Karpas-422 (cell line): ENCODE measurements at regions not wholly inside any gene's neighbourhood (a gene's known extent, or its start where the extent isn't known, plus 50 kb on each side); places are given as distances from the start of the nearest gene placed in this dataset.

Source experiments
- DNase-seq: peaks from one replicate; pipeline ENCODE4 v3.0.0-alpha.2; 2015
- H2AFZ ChIP-seq: fragments of 200-600 bp; sonication (generic); 2 replicates; pipeline ENCODE4 v1.6.1; 2014; ENCODE audit warnings: antibody characterized with exemption, low read length, mixed read lengths
- H3K27ac ChIP-seq: fragments of 200-600 bp; sonication (generic); 2 replicates; pipeline ENCODE4 v1.5.1; 2014; ENCODE audit warnings: mild to moderate bottlenecking, low read length, moderate library complexity
- H3K27me3 ChIP-seq: fragments of 200-600 bp; sonication (generic); 2 replicates; pipeline ENCODE4 v1.6.1; 2014; ENCODE audit warnings: low read length, mixed read lengths
- H3K36me3 ChIP-seq: fragments of 200-600 bp; sonication (generic); 2 replicates; pipeline ENCODE4 v1.6.1; 2014; ENCODE audit warnings: low read length, mixed read lengths; ENCODE audit not compliant: insufficient read depth
- H3K4me1 ChIP-seq: fragments of 200-600 bp; sonication (generic); 2 replicates; pipeline ENCODE4 v1.6.1; 2014; ENCODE audit warnings: mild to moderate bottlenecking, low read length, mixed read lengths
- H3K4me2 ChIP-seq: fragments of 200-600 bp; sonication (generic); 2 replicates; pipeline ENCODE4 v1.6.1; 2014; ENCODE audit warnings: low read length, low read depth, mild to moderate bottlenecking; ENCODE audit not compliant: poor library complexity, severe bottlenecking
- H3K4me3 ChIP-seq: fragments of 200-600 bp; sonication (generic); 2 replicates; pipeline ENCODE4 v1.5.1; 2014; ENCODE audit warnings: mild to moderate bottlenecking, antibody characterized with exemption, low read length, mixed read lengths
- H3K79me2 ChIP-seq: fragments of 200-600 bp; sonication (generic); 2 replicates; pipeline ENCODE4 v1.6.1; 2014; ENCODE audit warnings: mild to moderate bottlenecking, low read length, mixed read lengths
- H3K9ac ChIP-seq: fragments of 200-600 bp; sonication (generic); 2 replicates; pipeline ENCODE4 v1.6.0; 2014; ENCODE audit warnings: low read length
- H3K9me2 ChIP-seq: fragments of 200-600 bp; sonication (generic), shearing (Covaris generic); replicated peaks from 2 replicates; pipeline ENCODE4 v1.6.0; 2014; ENCODE audit warnings: mild to moderate bottlenecking, low read length, moderate library complexity; ENCODE audit not compliant: insufficient read depth
- H3K9me3 ChIP-seq: fragments of 300-700, 200-600 bp; sonication (generic); 2 replicates; pipeline ENCODE4 v1.6.1; 2014; ENCODE audit warnings: low read length, mixed read lengths
- H4K20me1 ChIP-seq: fragments of 200-600 bp; sonication (generic); 2 replicates; pipeline ENCODE4 v1.6.1; 2014; ENCODE audit warnings: mild to moderate bottlenecking, antibody characterized with exemption, low read length, low read depth; ENCODE audit not compliant: insufficient read depth

GRCh38 chr1:69055194-69055593 lies 512.5 kb upstream of the LRRC7 start:
- Histone ChIP-seq H3K36me3 (no peaks in the 10 kb centered on the region), H3K4me3 (no peak overlapping the region), H4K20me1 (no peaks in the 10 kb centered on the region), H3K9me3 (peaks cover 15% of the 10 kb centered on the region), H2AFZ (no peak overlapping the region), H3K27me3 (no peaks in the 10 kb centered on the region), H3K27ac (no peak overlapping the region), H3K4me1 (no peaks in the 10 kb centered on the region), H3K79me2 (no peaks in the 10 kb centered on the region), H3K9me2 (no peaks in the 10 kb centered on the region), H3K4me2 (no peak overlapping the region), H3K9ac (no peak overlapping the region)
- DNase-seq = no peak

DNA sequence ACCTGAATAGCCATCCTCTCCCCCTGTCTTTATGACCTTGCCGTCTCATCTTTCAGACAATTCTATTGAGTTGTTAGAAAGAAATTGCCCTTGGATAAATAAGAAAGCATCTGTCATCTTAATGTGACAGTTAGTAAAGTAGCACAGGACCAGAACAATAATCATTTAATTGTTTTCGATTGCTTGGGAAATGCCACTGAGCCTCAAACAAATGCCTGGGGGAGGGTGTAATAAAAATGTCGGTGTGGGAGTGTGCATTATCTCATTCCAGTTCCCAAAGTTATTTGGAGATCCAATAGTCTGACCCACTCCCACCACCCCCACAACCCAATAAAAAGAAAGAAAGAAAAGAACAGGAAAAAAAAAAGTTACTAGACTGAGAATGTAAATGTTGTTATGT lies 509.3 kb upstream of the LRRC7 start:
- H3K27me3 ChIP-seq = no peaks in the 10 kb centered on the region
- H3K9me2 ChIP-seq = no peaks in the 10 kb centered on the region
- no peak overlapping the region for H2AFZ ChIP-seq
- H3K27ac ChIP-seq = no peak overlapping the region
- no peak overlapping the region for H3K4me3 ChIP-seq
- peaks cover 7% of the 10 kb centered on the region for H3K9me3 ChIP-seq
- H3K4me1 ChIP-seq = no peaks in the 10 kb centered on the region
- no peak for DNase-seq
- no peaks in the 10 kb centered on the region for H3K36me3 ChIP-seq
- no peak overlapping the region for H3K9ac ChIP-seq
- no peaks in the 10 kb centered on the region for H3K79me2 ChIP-seq
- no peak overlapping the region for H3K4me2 ChIP-seq
- H4K20me1 ChIP-seq = no peaks in the 10 kb centered on the region

DNA sequence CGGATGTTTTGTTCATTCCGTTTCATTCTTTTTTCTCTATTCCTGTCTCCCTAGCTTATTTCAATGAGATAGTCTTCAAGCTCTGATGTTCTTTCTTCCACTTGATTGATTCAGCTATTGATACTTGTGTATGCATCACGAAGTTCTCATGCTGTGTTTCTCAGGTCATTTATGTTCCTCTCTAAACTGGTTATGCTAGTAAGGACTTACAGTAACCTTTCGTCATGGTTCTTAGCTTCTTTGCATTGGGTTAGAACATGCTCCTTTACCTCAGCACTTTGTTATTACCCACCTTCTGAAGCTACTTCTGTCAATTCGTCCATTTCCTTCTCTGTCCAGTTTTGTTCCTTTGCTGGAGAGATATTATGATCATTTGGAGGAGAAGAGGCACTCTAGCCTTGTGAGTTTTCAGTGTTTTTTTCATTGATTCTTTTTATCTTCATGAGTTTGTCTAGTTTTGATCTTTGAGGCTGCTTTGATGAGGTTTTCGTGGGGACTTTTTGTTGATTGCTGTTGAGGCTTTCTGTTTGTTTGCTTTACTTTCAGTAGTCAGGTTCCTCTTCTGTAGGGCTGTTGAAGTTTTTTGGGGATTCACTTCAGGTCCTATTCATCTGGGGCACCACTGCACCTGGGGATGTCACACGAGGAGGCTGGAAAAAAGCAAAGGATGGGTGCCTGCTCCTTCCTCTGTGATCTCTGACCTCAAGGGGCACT lies 496.9 kb upstream of the LRRC7 start:
- Histone ChIP-seq H3K9me2 (no peaks in the 10 kb centered on the region), H3K4me2 (no peak overlapping the region), H3K9ac (no peak overlapping the region), H3K9me3 (peaks cover 5% of the 10 kb centered on the region; the same call in 1 of the 2 replicates), H2AFZ (no peak overlapping the region), H3K79me2 (no peaks in the 10 kb centered on the region), H3K4me3 (no peak overlapping the region), H3K4me1 (no peaks in the 10 kb centered on the region), H3K27me3 (no peaks in the 10 kb centered on the region), H3K36me3 (no peaks in the 10 kb centered on the region), H4K20me1 (no peaks in the 10 kb centered on the region), H3K27ac (no peak overlapping the region)
- no peak for DNase-seq

DNA sequence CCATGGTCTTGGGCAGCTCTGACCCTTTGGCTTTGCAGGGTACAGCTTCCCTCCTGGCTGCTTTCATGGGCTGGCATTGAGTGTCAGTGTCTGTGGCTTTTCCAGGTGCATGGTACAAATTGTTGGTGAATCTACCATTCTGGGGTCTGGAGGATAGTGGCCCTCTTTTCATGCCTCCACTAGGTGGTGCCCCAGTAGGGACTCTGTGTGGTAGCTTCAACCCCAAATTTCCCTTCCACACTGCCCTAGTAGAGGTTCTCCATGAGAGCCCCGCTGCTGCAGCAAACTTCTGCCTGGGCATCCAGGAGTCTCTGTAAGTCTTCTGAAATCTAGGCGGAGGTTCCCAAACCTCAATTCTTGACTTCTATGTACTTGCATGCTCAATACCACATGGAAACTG lies 494.5 kb upstream of the LRRC7 start:
- DNase-seq = no peak
- Histone ChIP-seq H3K79me2 (no peaks in the 10 kb centered on the region), H3K9me3 (peaks cover 5% of the 10 kb centered on the region; the same call in 1 of the 2 replicates), H3K4me1 (no peaks in the 10 kb centered on the region), H3K4me2 (no peak overlapping the region), H4K20me1 (no peaks in the 10 kb centered on the region), H3K36me3 (no peaks in the 10 kb centered on the region), H3K27ac (no peak overlapping the region), H3K9me2 (no peaks in the 10 kb centered on the region), H3K4me3 (no peak overlapping the region), H3K27me3 (no peaks in the 10 kb centered on the region), H2AFZ (no peak overlapping the region), H3K9ac (no peak overlapping the region)

- no peak overlapping the region for H3K4me3 ChIP-seq
- no peaks in the 10 kb centered on the region for H3K27me3 ChIP-seq
- H3K36me3 ChIP-seq = no peaks in the 10 kb centered on the region
- peaks cover 4% of the 10 kb centered on the region; the same call in 1 of the 2 replicates for H3K9me3 ChIP-seq
- DNase-seq = no peak
- H3K9me2 ChIP-seq = no peaks in the 10 kb centered on the region
- no peaks in the 10 kb centered on the region for H3K79me2 ChIP-seq
- H4K20me1 ChIP-seq = no peaks in the 10 kb centered on the region
- no peaks in the 10 kb centered on the region for H3K4me1 ChIP-seq
- no peak overlapping the region for H3K9ac ChIP-seq
- no peak overlapping the region for H3K4me2 ChIP-seq
- H2AFZ ChIP-seq = no peak overlapping the region
- H3K27ac ChIP-seq = no peak overlapping the region
Observed at GRCh38 chr1:69076631-69077030, 491.1 kb upstream of the LRRC7 start.

DNA sequence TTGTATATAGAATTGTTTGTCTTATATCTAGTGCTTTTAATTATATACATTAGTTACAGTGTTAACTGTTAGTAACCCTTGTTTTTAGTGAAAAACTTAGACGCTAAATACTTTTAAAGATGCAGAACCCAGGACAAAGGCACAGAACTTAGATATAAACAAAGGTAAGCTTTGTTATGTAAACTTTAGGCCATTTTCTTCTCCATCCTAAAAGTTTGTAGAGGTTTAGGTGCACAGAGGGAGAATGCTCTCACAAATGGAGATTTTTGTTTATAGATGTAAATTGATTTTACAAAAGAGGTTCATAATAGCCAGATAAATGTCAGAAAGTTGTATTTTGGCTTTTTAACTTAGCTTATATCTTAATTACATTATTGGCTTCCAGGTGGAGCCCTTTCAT lies 490.5 kb upstream of the LRRC7 start:
- Histone ChIP-seq H3K36me3 (no peaks in the 10 kb centered on the region), H3K9me2 (no peaks in the 10 kb centered on the region), H3K4me1 (no peaks in the 10 kb centered on the region), H4K20me1 (no peaks in the 10 kb centered on the region), H3K27ac (no peak overlapping the region), H2AFZ (no peak overlapping the region), H3K27me3 (no peaks in the 10 kb centered on the region), H3K4me2 (no peak overlapping the region), H3K9ac (no peak overlapping the region), H3K79me2 (no peaks in the 10 kb centered on the region), H3K9me3 (no peaks in the 10 kb centered on the region; the same call in 1 of the 2 replicates), H3K4me3 (no peak overlapping the region)
- DNase-seq = no peak

DNA sequence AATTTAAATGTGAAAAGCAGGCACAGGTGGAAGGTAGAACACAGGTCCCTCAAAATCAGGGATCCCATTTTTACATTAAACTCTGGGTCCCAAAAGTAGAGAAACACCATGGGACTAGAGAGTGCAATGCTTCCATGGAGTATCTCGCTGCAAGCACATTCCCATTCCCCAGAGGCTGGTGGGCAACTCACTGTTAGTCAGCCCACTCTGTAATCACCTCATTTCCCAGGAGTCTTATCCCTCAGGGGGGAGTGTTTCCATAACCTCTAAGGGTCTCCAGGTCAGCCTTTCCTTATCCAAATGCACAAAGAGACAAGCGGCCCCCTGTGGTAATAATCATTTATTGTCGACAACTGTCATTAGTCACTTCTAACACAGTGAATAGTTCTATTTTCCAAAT lies 490.1 kb upstream of the LRRC7 start:
- Histone ChIP-seq H3K27me3 (no peaks in the 10 kb centered on the region), H3K9me2 (no peaks in the 10 kb centered on the region), H3K4me2 (no peak overlapping the region), H3K36me3 (no peaks in the 10 kb centered on the region), H2AFZ (no peak overlapping the region), H4K20me1 (no peaks in the 10 kb centered on the region), H3K9me3 (no peaks in the 10 kb centered on the region; the same call in 1 of the 2 replicates), H3K79me2 (no peaks in the 10 kb centered on the region), H3K4me1 (no peaks in the 10 kb centered on the region), H3K9ac (no peak overlapping the region), H3K27ac (no peak overlapping the region), H3K4me3 (no peak overlapping the region)
- DNase-seq = no peak

GRCh38 chr1:69081668-69082067 lies 486.1 kb upstream of the LRRC7 start:
- Histone ChIP-seq H3K27ac (no peak overlapping the region), H4K20me1 (no peaks in the 10 kb centered on the region), H3K79me2 (no peaks in the 10 kb centered on the region), H3K9ac (no peak overlapping the region), H3K4me2 (no peak overlapping the region), H3K4me1 (no peaks in the 10 kb centered on the region), H2AFZ (no peak overlapping the region), H3K36me3 (no peaks in the 10 kb centered on the region), H3K27me3 (no peaks in the 10 kb centered on the region), H3K4me3 (no peak overlapping the region), H3K9me3 (no peaks in the 10 kb centered on the region), H3K9me2 (no peaks in the 10 kb centered on the region)
- no peak for DNase-seq
